ENCODE measurements at regions not wholly inside any gene's neighbourhood (a gene's known extent, or its start where the extent isn't known, plus 50 kb on each side); places are given as distances from the start of the nearest gene placed in this dataset.
"Not testable (repeated sequence)": the region's sequence is repeated elsewhere in the genome, so short reads cannot be mapped to it uniquely, and the experiment has no call there.

DNA sequence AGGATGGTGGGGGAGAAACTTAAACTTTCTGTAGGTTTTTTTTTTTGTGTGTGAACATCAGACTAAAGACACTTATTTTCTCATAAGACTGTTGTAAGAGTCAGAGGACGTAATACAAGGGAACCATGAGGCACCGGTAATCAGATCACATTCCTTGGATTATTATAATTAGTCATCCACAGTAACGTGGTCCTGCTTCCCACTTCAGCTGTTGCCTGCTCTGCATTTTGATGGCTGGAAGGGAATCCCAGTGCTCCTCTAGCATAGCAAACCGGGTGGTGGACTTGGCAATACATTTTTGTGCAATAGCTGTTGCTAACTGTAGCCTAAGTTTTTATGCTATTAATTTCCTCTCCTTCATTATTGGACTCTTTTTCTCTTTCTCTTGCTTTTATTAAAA, 294.8 kb downstream of the NR2F2 start:
- no peak overlapping the region for H3K4me3 ChIP-seq
- in situ Hi-C loops (cut with MboI; ENCODE audit: low pct_unique_long_range_greater_than_20kb in 2 of 9, low sequenced_read_pairs in 9 of 9, unreplicated experiment in 9 of 9) = no loop called here
- no peak overlapping the region for H3K27ac ChIP-seq
- H3K4me1 ChIP-seq (replicated peaks in 1 of 2) = peaks cover 15 to 39% of the 10 kb centered on the region in 2 donors
- 0 to 100% (median 82%) methylated on average over 1 to 4 of the region's 4 CpGs; no CpG with 5 or more reads in 2 of the 10 experiments for WGBS, 10 experiments
- no peak for ATAC-seq (replicated peaks in 6 of 8)

DNA sequence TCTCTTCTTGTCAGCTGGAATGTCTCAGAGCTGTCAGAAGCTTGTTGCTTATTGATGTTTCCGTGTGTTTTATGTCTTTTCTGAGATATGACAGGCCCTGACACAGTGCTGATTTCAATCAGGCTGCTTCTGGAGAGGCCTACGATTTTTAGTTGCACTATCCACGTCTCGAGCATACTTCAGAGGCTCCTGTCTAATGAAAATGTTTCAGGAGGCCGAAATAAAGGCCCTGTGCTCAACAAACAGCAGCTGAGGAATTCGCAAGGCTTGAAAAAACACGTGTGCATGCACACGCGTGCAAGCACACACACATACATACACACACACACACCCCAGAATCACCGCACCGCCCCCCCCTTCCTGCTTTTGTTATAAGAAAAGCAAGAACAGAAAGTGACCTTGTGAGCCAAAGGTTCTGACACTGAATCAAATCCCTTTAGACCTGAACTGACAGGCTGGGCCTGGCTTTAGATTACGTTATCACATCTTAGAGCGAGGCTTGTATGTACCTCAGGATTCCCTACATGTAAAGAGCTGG, 296.6 kb downstream of the NR2F2 start:
- in situ Hi-C loops (cut with MboI; ENCODE audit: low pct_unique_long_range_greater_than_20kb in 2 of 9, low sequenced_read_pairs in 9 of 9, unreplicated experiment in 9 of 9) = no loop called here
- ATAC-seq (replicated peaks in 6 of 8) = peak in 5 of 8 experiments; percentile 74 to 91 (median 87)
- peak overlapping the region; percentile 12 to 61 for H3K27ac ChIP-seq
- peaks cover 15 to 39% of the 10 kb centered on the region in 2 donors for H3K4me1 ChIP-seq (replicated peaks in 1 of 2)
- WGBS, 10 experiments = 0 to 100% (median 68%) methylated on average over 1 to 9 of the region's 13 CpGs; no CpG with 5 or more reads in 4 of the 10 experiments
- no peak overlapping the region for H3K4me3 ChIP-seq

DNA sequence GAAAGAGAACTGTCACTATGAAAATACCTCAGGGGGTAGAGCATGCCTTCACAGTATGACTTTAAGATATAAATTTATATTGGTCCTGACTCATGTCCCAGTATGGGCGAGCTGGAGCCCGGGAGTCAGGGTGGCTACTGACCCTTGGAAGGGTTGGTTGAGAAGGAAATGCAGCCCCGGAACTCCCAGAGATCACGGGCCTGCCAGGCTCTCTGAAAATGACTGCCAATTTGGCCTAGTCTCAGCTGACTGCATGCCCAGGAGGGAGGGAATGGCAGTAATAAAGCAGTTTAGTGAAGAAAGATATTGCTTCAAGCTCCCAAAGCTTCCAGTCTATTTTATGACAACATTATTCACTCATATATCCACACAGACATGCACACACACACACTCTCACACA, 299.0 kb downstream of the NR2F2 start:
- WGBS, 10 experiments = 0 to 100% (median 77%) methylated on average over 1 to 3 of the region's 4 CpGs; no CpG with 5 or more reads in 6 of the 10 experiments
- Histone ChIP-seq H3K4me1 (replicated peaks in 1 of 2) (peaks cover 15 to 39% of the 10 kb centered on the region in 2 donors), H3K4me3 (no peak overlapping the region), H3K27ac (no peak overlapping the region)
- ATAC-seq (replicated peaks in 6 of 8) = peak in 1 of 8 experiments; percentile 24
- in situ Hi-C loops (cut with MboI; ENCODE audit: low pct_unique_long_range_greater_than_20kb in 2 of 9, low sequenced_read_pairs in 9 of 9, unreplicated experiment in 9 of 9) = no loop called here

DNA sequence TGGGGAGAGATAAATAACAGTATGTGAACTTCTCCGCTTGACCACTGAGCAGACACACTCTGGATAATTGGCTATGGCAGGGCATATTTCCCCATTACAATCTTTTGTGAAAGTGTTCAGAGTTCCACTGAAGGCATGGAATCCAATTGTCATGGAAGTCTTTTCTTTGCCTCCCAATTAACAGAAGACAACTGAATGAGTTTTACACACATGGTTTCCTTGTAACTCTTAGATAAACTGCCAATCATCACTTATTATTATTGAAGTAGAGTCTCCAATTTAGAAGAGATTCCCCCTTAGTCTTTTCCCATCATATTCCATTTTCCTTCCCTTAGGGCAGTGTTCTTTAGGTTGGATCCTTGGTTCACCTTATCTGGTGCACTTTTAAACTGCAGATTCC, 308.3 kb downstream of the NR2F2 start:
- ATAC-seq (replicated peaks in 6 of 8) = no peak

GRCh38 chr15:96645796-96646195, 315.3 kb downstream of the NR2F2 start:
- no peak for ATAC-seq (replicated peaks in 6 of 8)
- Histone ChIP-seq H3K4me3 (no peak overlapping the region), H3K27ac (no peak overlapping the region), H3K4me1 (replicated peaks in 1 of 2) (peaks cover 6 to 10% of the 10 kb centered on the region in 2 donors)
- in situ Hi-C loops (cut with MboI; ENCODE audit: low pct_unique_long_range_greater_than_20kb in 2 of 9, low sequenced_read_pairs in 9 of 9, unreplicated experiment in 9 of 9) = no loop called here
- WGBS, 10 experiments = 37 to 100% (median 85%) methylated on average over 1 to 7 of the region's 9 CpGs; no CpG with 5 or more reads in 4 of the 10 experiments

More for the DNA sequence above, 308.3 kb downstream of the NR2F2 start:
- in situ Hi-C loops (cut with MboI; ENCODE audit: low pct_unique_long_range_greater_than_20kb in 2 of 9, low sequenced_read_pairs in 9 of 9, unreplicated experiment in 9 of 9) = no loop called here
- H3K4me3 ChIP-seq = no peak overlapping the region
- no peak overlapping the region for H3K27ac ChIP-seq
- WGBS, 10 experiments = 20 to 100% (median 100%) methylated on average over 1 of the region's 1 CpG; no CpG with 5 or more reads in 7 of the 10 experiments
- H3K4me1 ChIP-seq (replicated peaks in 1 of 2) = no peaks in the 10 kb centered on the region

DNA sequence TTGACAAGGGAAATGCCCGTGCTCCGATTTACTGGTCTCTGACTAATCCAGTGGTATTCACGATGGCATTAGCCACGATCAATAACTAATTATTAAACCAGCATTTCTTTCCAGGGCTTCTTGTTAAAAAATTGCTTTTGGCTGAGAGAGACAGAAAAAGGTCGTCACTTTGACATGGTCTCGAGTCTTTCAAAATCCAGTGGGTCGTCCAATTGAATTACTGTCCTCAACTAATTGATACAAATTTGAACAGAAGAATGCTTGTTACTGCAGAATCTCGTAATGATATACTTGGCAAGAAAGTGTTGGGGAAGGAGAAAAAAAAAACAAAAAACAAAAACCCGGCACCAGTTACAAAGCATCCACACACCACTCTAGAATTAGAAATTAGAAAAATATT, 318.4 kb downstream of the NR2F2 start:
- no peak overlapping the region for H3K4me3 ChIP-seq
- WGBS, 10 experiments = 21 to 87% (median 72%) methylated on average over 1 to 9 of the region's 9 CpGs
- in situ Hi-C loops (cut with MboI; ENCODE audit: low pct_unique_long_range_greater_than_20kb in 2 of 9, low sequenced_read_pairs in 9 of 9, unreplicated experiment in 9 of 9) = no loop called here
- H3K27ac ChIP-seq = no peak overlapping the region
- peaks cover 6 to 10% of the 10 kb centered on the region in 2 donors for H3K4me1 ChIP-seq (replicated peaks in 1 of 2)
- ATAC-seq (replicated peaks in 6 of 8) = no peak

DNA sequence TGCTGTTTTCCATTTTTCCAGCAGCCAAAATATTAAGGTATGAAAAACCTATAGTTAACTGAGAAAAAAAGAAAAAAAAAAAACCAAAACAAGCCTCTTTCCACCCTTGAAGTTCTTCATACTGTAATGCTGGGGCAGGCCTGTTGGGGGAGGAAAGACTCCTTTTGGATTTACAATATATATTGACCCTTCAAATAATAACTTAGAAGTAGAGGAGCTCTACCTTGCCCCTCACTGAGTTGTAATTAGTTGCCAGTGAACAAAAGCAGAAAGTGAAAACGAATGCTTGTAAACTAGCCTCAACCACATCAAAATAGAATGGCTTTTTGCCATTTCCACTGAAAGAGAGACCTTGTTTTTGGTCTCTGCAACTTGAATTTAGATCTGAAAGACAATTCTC, 326.6 kb downstream of the NR2F2 start:
- in situ Hi-C loops (cut with MboI; ENCODE audit: low pct_unique_long_range_greater_than_20kb in 2 of 9, low sequenced_read_pairs in 9 of 9, unreplicated experiment in 9 of 9) = no loop called here
- Histone ChIP-seq H3K4me3 (no peak overlapping the region), H3K27ac (no peak overlapping the region), H3K4me1 (replicated peaks in 1 of 2) (no peaks in the 10 kb centered on the region)
- ATAC-seq (replicated peaks in 6 of 8) = no peak
- WGBS, 10 experiments = 0 to 90% (median 33%) methylated on average over 1 of the region's 1 CpG; no CpG with 5 or more reads in 3 of the 10 experiments

GRCh38 chr15:96666979-96667378, 336.5 kb downstream of the NR2F2 start:
- H3K27ac ChIP-seq; ATAC-seq (replicated peaks in 6 of 8); H3K4me1 ChIP-seq (replicated peaks in 1 of 2); H3K4me3 ChIP-seq; in situ Hi-C loops (cut with MboI; ENCODE audit: low pct_unique_long_range_greater_than_20kb in 2 of 9, low sequenced_read_pairs in 9 of 9, unreplicated experiment in 9 of 9): not testable (repeated sequence)
- WGBS, 10 experiments = no CpG with 5 or more reads among the region's 3 CpGs

GRCh38 chr15:96670389-96670788, 339.9 kb downstream of the NR2F2 start:
- no peak overlapping the region for H3K4me3 ChIP-seq
- H3K4me1 ChIP-seq (replicated peaks in 1 of 2) = no peaks in the 10 kb centered on the region
- H3K27ac ChIP-seq = no peak overlapping the region
- WGBS, 10 experiments = 10 to 100% (median 87%) methylated on average over 1 to 5 of the region's 5 CpGs
- in situ Hi-C loops (cut with MboI; ENCODE audit: low pct_unique_long_range_greater_than_20kb in 2 of 9, low sequenced_read_pairs in 9 of 9, unreplicated experiment in 9 of 9) = no loop called here
- no peak for ATAC-seq (replicated peaks in 6 of 8)

DNA sequence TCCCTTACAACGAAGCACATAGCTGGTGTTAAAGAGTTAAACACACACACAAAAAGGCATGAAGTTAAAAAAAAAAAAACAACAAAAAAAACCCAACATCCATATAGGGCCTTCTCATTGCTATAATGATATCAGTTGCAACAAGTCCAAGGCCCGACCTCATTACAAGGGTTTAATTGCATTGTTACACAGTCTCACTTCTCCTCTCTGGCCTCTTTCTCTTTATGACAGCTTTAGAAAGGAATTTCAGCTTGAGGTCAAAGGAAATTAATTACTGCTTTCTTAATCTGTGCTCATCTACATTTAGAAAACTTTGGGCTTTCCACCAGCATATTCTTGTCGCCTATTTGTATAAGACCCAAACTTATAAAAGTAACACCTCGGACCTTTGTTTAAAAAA, 342.1 kb downstream of the NR2F2 start:
- 0 to 100% (median 72%) methylated on average over 2 to 4 of the region's 4 CpGs for WGBS, 10 experiments
- no peak for ATAC-seq (replicated peaks in 6 of 8)

DNA sequence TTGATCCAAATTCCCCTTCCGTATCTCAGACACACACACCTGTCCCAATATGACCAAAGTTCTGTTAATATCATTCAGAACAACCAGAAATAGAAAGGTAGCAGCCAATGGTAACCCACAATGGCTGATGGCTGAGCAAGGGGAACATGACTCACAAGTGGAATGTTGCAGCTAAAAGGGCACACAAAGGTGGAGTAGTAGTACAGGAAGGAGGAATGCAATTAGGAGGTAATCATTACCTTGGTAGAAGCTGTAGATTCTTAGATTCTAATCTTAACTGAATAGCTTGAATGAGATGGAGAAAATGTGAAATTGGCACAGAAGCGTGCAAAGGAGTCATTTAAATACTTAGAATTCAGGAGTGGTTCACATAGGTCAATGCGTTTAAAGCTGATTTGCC, 347.9 kb downstream of the NR2F2 start:
- Histone ChIP-seq H3K4me3 (no peak overlapping the region), H3K27ac (no peak overlapping the region), H3K4me1 (replicated peaks in 1 of 2) (no peaks in the 10 kb centered on the region)
- 0 to 100% (median 95%) methylated on average over 1 to 3 of the region's 3 CpGs; no CpG with 5 or more reads in 3 of the 10 experiments for whole genome bisulfite sequencing, 10 experiments
- in situ Hi-C loops (cut with MboI; ENCODE audit: low pct_unique_long_range_greater_than_20kb in 2 of 9, low sequenced_read_pairs in 9 of 9, unreplicated experiment in 9 of 9) = no loop called here
- no peak for ATAC-seq (replicated peaks in 6 of 8)

More for the DNA sequence above, 342.1 kb downstream of the NR2F2 start:
- no peaks in the 10 kb centered on the region for H3K4me1 ChIP-seq (replicated peaks in 1 of 2)
- in situ Hi-C loops (cut with MboI; ENCODE audit: low pct_unique_long_range_greater_than_20kb in 2 of 9, low sequenced_read_pairs in 9 of 9, unreplicated experiment in 9 of 9) = no loop called here
- no peak overlapping the region for H3K27ac ChIP-seq
- H3K4me3 ChIP-seq = no peak overlapping the region

- H3K27ac ChIP-seq = no peak overlapping the region
- WGBS, 10 experiments = 0 to 92% (median 67%) methylated on average over 1 to 4 of the region's 5 CpGs; no CpG with 5 or more reads in 1 of the 10 experiments
- no peak for ATAC-seq (replicated peaks in 6 of 8)
- H3K4me1 ChIP-seq (replicated peaks in 1 of 2) = no peaks in the 10 kb centered on the region
- H3K4me3 ChIP-seq = no peak overlapping the region
- in situ Hi-C loops (cut with MboI; ENCODE audit: low pct_unique_long_range_greater_than_20kb in 2 of 9, low sequenced_read_pairs in 9 of 9, unreplicated experiment in 9 of 9) = no loop called here
These were observed 357.0 kb downstream of the NR2F2 start for GRCh38 chr15:96687388-96688107.

GRCh38 chr15:96690733-96691132, 360.2 kb downstream of the NR2F2 start:
- H3K4me3 ChIP-seq = no peak overlapping the region
- ATAC-seq (replicated peaks in 6 of 8) = no peak
- peaks cover 4 to 5% of the 10 kb centered on the region in 2 donors for H3K4me1 ChIP-seq (replicated peaks in 1 of 2)
- 0 to 100% (median 94%) methylated on average over 1 to 3 of the region's 3 CpGs; no CpG with 5 or more reads in 3 of the 10 experiments for WGBS, 10 experiments
- H3K27ac ChIP-seq = no peak overlapping the region
- in situ Hi-C loops (cut with MboI; ENCODE audit: low pct_unique_long_range_greater_than_20kb in 2 of 9, low sequenced_read_pairs in 9 of 9, unreplicated experiment in 9 of 9) = no loop called here

All from motor neuron (in vitro differentiated cells).